ENCODE measurements at regions not wholly inside any gene's neighbourhood (a gene's known extent, or its start where the extent isn't known, plus 50 kb on each side); places are given as distances from the start of the nearest gene placed in this dataset.

DNA sequence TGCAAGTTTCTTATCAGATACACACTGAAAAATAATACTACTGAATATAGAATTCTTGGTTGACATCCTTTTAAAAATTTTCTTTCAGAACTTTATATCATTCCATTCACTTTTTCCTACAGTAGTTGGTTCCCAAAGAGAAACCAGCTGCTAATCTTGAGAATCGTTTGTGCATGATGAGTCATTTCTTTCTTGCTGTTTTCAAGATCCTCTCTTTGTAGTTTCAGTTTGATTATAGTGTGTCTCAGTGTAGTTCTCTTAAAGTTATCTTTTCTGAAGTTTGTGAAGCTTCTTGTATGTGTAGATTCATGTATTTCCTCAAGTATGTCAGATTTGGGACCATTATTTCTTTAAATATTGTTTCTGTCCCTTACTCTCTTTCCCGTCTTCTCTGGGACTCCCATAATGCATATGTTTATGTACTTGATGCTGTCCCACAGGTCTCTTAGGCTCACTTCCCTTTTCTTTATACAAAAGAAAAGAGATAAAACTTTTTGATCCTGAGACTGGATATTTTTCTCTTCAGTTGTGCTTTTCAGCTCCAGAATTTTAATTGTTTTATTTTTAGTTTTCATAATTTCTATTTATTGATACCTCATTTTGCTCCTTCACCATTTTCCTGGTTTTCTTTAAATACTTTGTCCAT, 801.0 kb downstream of the TDRD15 start:
- H3K27ac ChIP-seq: no peak overlapping the region
- no peaks in the 10 kb centered on the region for H3K4me1 ChIP-seq
- no peak overlapping the region for H3K4me3 ChIP-seq
- no peaks in the 10 kb centered on the region for H3K27me3 ChIP-seq
- H3K36me3 ChIP-seq (ENCODE audit: low read depth, missing control alignments): no peaks in the 10 kb centered on the region
- no peaks in the 10 kb centered on the region for H3K9me3 ChIP-seq
- intact Hi-C loops (cut with DNase I; ENCODE audit: low total_unique reads): no loop called here
- TF ChIP-seq POLR2A (IDR thresholded peaks at IDR 0.05): no peak
- TF ChIP-seq, protein P1, sequence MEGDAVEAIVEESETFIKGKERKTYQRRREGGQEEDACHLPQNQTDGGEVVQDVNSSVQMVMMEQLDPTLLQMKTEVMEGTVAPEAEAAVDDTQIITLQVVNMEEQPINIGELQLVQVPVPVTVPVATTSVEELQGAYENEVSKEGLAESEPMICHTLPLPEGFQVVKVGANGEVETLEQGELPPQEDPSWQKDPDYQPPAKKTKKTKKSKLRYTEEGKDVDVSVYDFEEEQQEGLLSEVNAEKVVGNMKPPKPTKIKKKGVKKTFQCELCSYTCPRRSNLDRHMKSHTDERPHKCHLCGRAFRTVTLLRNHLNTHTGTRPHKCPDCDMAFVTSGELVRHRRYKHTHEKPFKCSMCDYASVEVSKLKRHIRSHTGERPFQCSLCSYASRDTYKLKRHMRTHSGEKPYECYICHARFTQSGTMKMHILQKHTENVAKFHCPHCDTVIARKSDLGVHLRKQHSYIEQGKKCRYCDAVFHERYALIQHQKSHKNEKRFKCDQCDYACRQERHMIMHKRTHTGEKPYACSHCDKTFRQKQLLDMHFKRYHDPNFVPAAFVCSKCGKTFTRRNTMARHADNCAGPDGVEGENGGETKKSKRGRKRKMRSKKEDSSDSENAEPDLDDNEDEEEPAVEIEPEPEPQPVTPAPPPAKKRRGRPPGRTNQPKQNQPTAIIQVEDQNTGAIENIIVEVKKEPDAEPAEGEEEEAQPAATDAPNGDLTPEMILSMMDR (IDR thresholded peaks at IDR 0.05): no peak
- 79 to 84% methylated on average over 2 of the region's 2 CpGs for WGBS, 2 donors
- no peak for DNase-seq

DNA sequence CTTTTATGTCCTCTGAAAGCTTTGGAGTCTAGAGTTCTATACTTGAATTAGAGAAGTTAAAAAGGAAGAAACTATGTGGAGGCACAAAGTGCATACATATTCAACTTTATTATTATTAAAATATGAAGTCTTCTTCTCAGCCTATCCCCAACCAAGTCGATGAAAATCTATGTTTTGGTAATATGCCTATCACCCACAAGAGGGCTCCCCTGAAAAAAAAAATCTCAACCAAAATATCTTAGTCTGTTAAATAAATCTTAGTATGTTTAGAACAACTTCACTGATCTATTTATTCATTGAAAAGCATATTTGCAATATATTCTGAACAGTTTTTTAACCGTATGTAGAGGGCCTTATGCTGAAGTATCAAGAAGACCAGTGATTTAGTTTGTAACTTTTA, 804.5 kb downstream of the TDRD15 start:
- no peak for DNase-seq
- intact Hi-C loops (cut with DNase I; ENCODE audit: low total_unique reads): no loop called here
- 74 to 79% methylated on average over 2 of the region's 2 CpGs for WGBS, 2 donors
- no peak overlapping the region for H3K4me3 ChIP-seq
- no peaks in the 10 kb centered on the region for H3K36me3 ChIP-seq (ENCODE audit: low read depth, missing control alignments)
- TF ChIP-seq POLR2A (IDR thresholded peaks at IDR 0.05): no peak
- TF ChIP-seq, protein P1 (IDR thresholded peaks at IDR 0.05): no peak
- no peaks in the 10 kb centered on the region for H3K9me3 ChIP-seq
- H3K27me3 ChIP-seq: no peaks in the 10 kb centered on the region
- no peaks in the 10 kb centered on the region for H3K4me1 ChIP-seq
- H3K27ac ChIP-seq: no peak overlapping the region

DNA sequence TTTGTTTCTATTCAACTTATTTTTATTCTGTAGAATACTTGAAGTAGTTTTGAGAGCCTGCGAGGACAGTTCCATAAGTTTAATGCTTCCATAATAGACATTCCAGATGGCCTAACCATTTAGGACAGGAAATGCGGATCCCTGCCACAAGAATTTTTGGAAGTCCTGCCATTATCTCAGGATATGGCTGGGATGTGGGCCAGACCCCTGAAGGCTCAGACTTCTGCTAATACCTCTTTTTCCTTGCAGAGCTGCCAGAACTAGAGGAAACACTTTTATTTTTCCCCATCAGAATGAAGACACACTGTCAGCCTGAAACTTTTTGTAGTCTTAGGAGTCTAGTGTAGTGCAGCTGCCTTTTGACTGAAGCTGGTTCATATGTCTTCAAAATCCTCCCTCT, 806.5 kb downstream of the TDRD15 start:
- intact Hi-C loops (cut with DNase I; ENCODE audit: low total_unique reads): no loop called here
- H3K36me3 ChIP-seq (ENCODE audit: low read depth, missing control alignments): no peaks in the 10 kb centered on the region
- no peak for DNase-seq
- 84 to 92% methylated on average over 2 of the region's 2 CpGs for WGBS, 2 donors
- H3K27me3 ChIP-seq: no peaks in the 10 kb centered on the region
- TF ChIP-seq POLR2A (IDR thresholded peaks at IDR 0.05): no peak
- TF ChIP-seq, protein P1 (IDR thresholded peaks at IDR 0.05): no peak
- H3K27ac ChIP-seq: no peak overlapping the region
- no peaks in the 10 kb centered on the region for H3K4me1 ChIP-seq
- H3K4me3 ChIP-seq: no peak overlapping the region
- H3K9me3 ChIP-seq: no peaks in the 10 kb centered on the region

DNA sequence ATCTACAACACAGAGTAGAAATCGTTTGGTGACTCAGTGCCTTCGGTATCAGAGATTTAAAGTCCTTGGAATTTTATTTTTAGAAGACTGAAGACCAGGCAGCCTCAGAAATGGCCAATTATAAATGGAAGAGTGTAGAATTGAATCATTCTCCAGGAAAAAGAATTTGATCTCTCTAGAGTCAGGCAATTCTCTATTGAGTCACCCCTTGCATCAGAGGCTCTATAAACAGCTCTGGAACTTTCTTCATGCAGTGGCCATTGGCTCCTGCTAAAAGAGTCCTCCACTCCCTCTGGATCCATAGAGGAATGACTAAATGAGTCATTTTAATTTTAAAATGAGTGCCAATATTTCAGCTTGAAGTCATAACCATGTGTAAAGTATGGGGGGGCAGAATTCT, 816.2 kb downstream of the TDRD15 start:
- DNase-seq: no peak
- Histone ChIP-seq H3K4me1 (no peaks in the 10 kb centered on the region), H3K9me3 (no peaks in the 10 kb centered on the region), H3K4me3 (no peak overlapping the region), H3K27ac (no peak overlapping the region), H3K27me3 (no peaks in the 10 kb centered on the region), H3K36me3 (ENCODE audit: low read depth, missing control alignments) (no peaks in the 10 kb centered on the region)
- intact Hi-C loops (cut with DNase I; ENCODE audit: low total_unique reads): no loop called here
- TF ChIP-seq POLR2A (IDR thresholded peaks at IDR 0.05): no peak
- TF ChIP-seq, protein P1 (IDR thresholded peaks at IDR 0.05): no peak
- 78 to 79% methylated on average over 2 of the region's 2 CpGs for WGBS, 2 donors

DNA sequence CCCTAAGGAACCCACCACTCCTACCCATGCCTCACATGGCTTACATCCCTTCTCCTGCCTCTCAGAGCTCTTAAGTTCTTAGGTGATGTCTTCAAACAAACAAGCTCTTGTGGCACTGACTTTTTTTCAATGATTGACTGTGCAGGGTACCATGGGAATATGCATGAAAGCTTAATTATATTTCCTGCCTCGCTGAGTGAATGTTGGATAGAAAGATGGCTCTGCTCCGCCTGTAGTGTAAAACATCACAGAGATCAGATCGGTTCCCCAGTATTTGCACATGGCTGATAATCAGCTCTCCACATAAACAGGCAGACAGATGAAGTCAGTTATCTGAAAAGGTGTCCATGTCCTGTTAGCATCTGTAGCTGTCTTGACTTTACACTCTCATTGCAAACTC, 820.8 kb downstream of the TDRD15 start:
- no peak for DNase-seq
- TF ChIP-seq, protein P1 (IDR thresholded peaks at IDR 0.05): no peak
- Histone ChIP-seq H3K27ac (no peak overlapping the region), H3K4me1 (no peaks in the 10 kb centered on the region), H3K4me3 (no peak overlapping the region), H3K9me3 (no peaks in the 10 kb centered on the region), H3K27me3 (no peaks in the 10 kb centered on the region), H3K36me3 (ENCODE audit: low read depth, missing control alignments) (no peaks in the 10 kb centered on the region)
- intact Hi-C loops (cut with DNase I; ENCODE audit: low total_unique reads): no loop called here
- WGBS, 2 donors: 88 to 100% methylated on average over 3 of the region's 3 CpGs

Data from testis (tissue), 2 donors.